ENCODE measurements at regions not wholly inside any gene's neighbourhood (a gene's known extent, or its start where the extent isn't known, plus 50 kb on each side); places are given as distances from the start of the nearest gene placed in this dataset.
"Not testable (repeated sequence)": the region's sequence is repeated elsewhere in the genome, so short reads cannot be mapped to it uniquely, and the experiment has no call there.

GRCh38 chr9:7636309-7636708, 163.3 kb downstream of the DMAC1 start:
- no peak overlapping the region for H3K4me2 ChIP-seq (ENCODE audit: control insufficient read depth, extremely low read depth, insufficient read depth, low read depth, low read length)
- no peaks in the 10 kb centered on the region for H3K9me1 ChIP-seq (ENCODE audit: control insufficient read depth, extremely low read depth, insufficient read depth, low read length)
- DNase-seq (ENCODE audit: low read depth, low spot score) (no peak), FAIRE-seq (no peak)
- H3K27ac ChIP-seq (ENCODE audit: control insufficient read depth, insufficient read depth, low read length), result no peak overlapping the region
- H4K20me1 ChIP-seq (ENCODE audit: control insufficient read depth, extremely low read depth, insufficient read depth, low read length), result no peaks in the 10 kb centered on the region
- no peaks in the 10 kb centered on the region for H3K4me1 ChIP-seq (ENCODE audit: control insufficient read depth, extremely low read depth, insufficient read depth, low read length)
- H2AFZ ChIP-seq (ENCODE audit: control insufficient read depth, low read length), result no peak overlapping the region
- dilution Hi-C loops (cut with MboI; ENCODE audit: extremely low pct_ligation_motif_present, low sequenced_read_pairs), result no loop called here
- no peak overlapping the region for H3K4me3 ChIP-seq (ENCODE audit: control insufficient read depth in 2 of 3, extremely low read depth in 1 of 3, insufficient read depth in 2 of 3, low read depth in 1 of 3, low read length in 3 of 3)
- no peak for TF ChIP-seq CTCF (optimal IDR thresholded peaks at IDR 0.05 in 1 of 3, IDR thresholded peaks at IDR 0.05 in 1 of 3, conservative IDR thresholded peaks at IDR 0.05 in 1 of 3; ENCODE audit: extremely low read depth in 1 of 3, insufficient read depth in 2 of 3, low read length in 3 of 3)
- no peak for TF ChIP-seq EZH2 (IDR thresholded peaks at IDR 0.05; ENCODE audit: low read length)
- no peak overlapping the region for H3K9ac ChIP-seq (ENCODE audit: control insufficient read depth, extremely low read depth, insufficient read depth, low read length)
- no peaks in the 10 kb centered on the region for H3K79me2 ChIP-seq (ENCODE audit: control insufficient read depth, insufficient read depth, low read length)
- H3K36me3 ChIP-seq (ENCODE audit: control insufficient read depth in 2 of 2, extremely low read depth in 1 of 2, insufficient read depth in 2 of 2, low read length in 2 of 2), result no peaks in the 10 kb centered on the region
- H3K9me3 ChIP-seq (ENCODE audit: control insufficient read depth, low read depth, low read length), result no peaks in the 10 kb centered on the region
- no peaks in the 10 kb centered on the region for H3K27me3 ChIP-seq (ENCODE audit: control insufficient read depth, extremely low read depth, insufficient read depth, low read length)

- H3K27me3 ChIP-seq (ENCODE audit: control insufficient read depth, extremely low read depth, insufficient read depth, low read length); H3K79me2 ChIP-seq (ENCODE audit: control insufficient read depth, insufficient read depth, low read length); H3K36me3 ChIP-seq (ENCODE audit: control insufficient read depth in 2 of 2, extremely low read depth in 1 of 2, insufficient read depth in 2 of 2, low read length in 2 of 2); H2AFZ ChIP-seq (ENCODE audit: control insufficient read depth, low read length); H3K27ac ChIP-seq (ENCODE audit: control insufficient read depth, insufficient read depth, low read length); H3K9me1 ChIP-seq (ENCODE audit: control insufficient read depth, extremely low read depth, insufficient read depth, low read length); H3K4me1 ChIP-seq (ENCODE audit: control insufficient read depth, extremely low read depth, insufficient read depth, low read length); dilution Hi-C loops (cut with MboI; ENCODE audit: extremely low pct_ligation_motif_present, low sequenced_read_pairs); FAIRE-seq; H3K4me3 ChIP-seq (ENCODE audit: control insufficient read depth in 2 of 3, extremely low read depth in 1 of 3, insufficient read depth in 2 of 3, low read depth in 1 of 3, low read length in 3 of 3); H3K4me2 ChIP-seq (ENCODE audit: control insufficient read depth, extremely low read depth, insufficient read depth, low read depth, low read length); H3K9ac ChIP-seq (ENCODE audit: control insufficient read depth, extremely low read depth, insufficient read depth, low read length); H4K20me1 ChIP-seq (ENCODE audit: control insufficient read depth, extremely low read depth, insufficient read depth, low read length); H3K9me3 ChIP-seq (ENCODE audit: control insufficient read depth, low read depth, low read length); DNase-seq (ENCODE audit: low read depth, low spot score): not testable (repeated sequence)
Observed at GRCh38 chr9:7626571-7627029, 173.0 kb downstream of the DMAC1 start.

- no peaks in the 10 kb centered on the region for H3K27me3 ChIP-seq (ENCODE audit: control insufficient read depth, extremely low read depth, insufficient read depth, low read length)
- H3K36me3 ChIP-seq (ENCODE audit: control insufficient read depth in 2 of 2, extremely low read depth in 1 of 2, insufficient read depth in 2 of 2, low read length in 2 of 2), result no peaks in the 10 kb centered on the region
- H2AFZ ChIP-seq (ENCODE audit: control insufficient read depth, low read length), result no peak overlapping the region
- FAIRE-seq (no peak), DNase-seq (ENCODE audit: low read depth, low spot score) (no peak)
- H3K27ac ChIP-seq (ENCODE audit: control insufficient read depth, insufficient read depth, low read length), result no peak overlapping the region
- H3K9me3 ChIP-seq (ENCODE audit: control insufficient read depth, low read depth, low read length), result no peaks in the 10 kb centered on the region
- dilution Hi-C loops (cut with MboI; ENCODE audit: extremely low pct_ligation_motif_present, low sequenced_read_pairs), result no loop called here
- H3K9me1 ChIP-seq (ENCODE audit: control insufficient read depth, extremely low read depth, insufficient read depth, low read length), result no peaks in the 10 kb centered on the region
- no peaks in the 10 kb centered on the region for H3K4me1 ChIP-seq (ENCODE audit: control insufficient read depth, extremely low read depth, insufficient read depth, low read length)
- H3K4me2 ChIP-seq (ENCODE audit: control insufficient read depth, extremely low read depth, insufficient read depth, low read depth, low read length), result no peak overlapping the region
- no peak for TF ChIP-seq CTCF (optimal IDR thresholded peaks at IDR 0.05 in 1 of 3, IDR thresholded peaks at IDR 0.05 in 1 of 3, conservative IDR thresholded peaks at IDR 0.05 in 1 of 3; ENCODE audit: extremely low read depth in 1 of 3, insufficient read depth in 2 of 3, low read length in 3 of 3)
- no peak for TF ChIP-seq EZH2 (IDR thresholded peaks at IDR 0.05; ENCODE audit: low read length)
- H3K79me2 ChIP-seq (ENCODE audit: control insufficient read depth, insufficient read depth, low read length), result no peaks in the 10 kb centered on the region
- H3K9ac ChIP-seq (ENCODE audit: control insufficient read depth, extremely low read depth, insufficient read depth, low read length), result no peak overlapping the region
- no peaks in the 10 kb centered on the region for H4K20me1 ChIP-seq (ENCODE audit: control insufficient read depth, extremely low read depth, insufficient read depth, low read length)
- no peak overlapping the region for H3K4me3 ChIP-seq (ENCODE audit: control insufficient read depth in 2 of 3, extremely low read depth in 1 of 3, insufficient read depth in 2 of 3, low read depth in 1 of 3, low read length in 3 of 3)
Observed at GRCh38 chr9:7622481-7622880, 177.1 kb downstream of the DMAC1 start.

Measured in keratinocyte (primary cell).